Vagina (tissue), 2 donors: ENCODE measurements at regions not wholly inside any gene's neighbourhood (a gene's known extent, or its start where the extent isn't known, plus 50 kb on each side); places are given as distances from the start of the nearest gene placed in this dataset.

Experiments
- POLR2A ChIP-seq, 2 donors: fragments of 450-650 bp; IDR thresholded peaks; one replicate each; pipeline ENCODE4 v1.6.1; 2017; ENCODE audit warnings: antibody characterized with exemption in 2 of 2, mild to moderate bottlenecking in 2 of 2, moderate library complexity in 2 of 2
- TF ChIP-seq, protein P1 (sequence below), 3 experiments: fragments of 450-650 bp in 2 of 3; fragments of 200-600 bp in 1 of 3; sonication (generic) in 1 of 3; IDR thresholded peaks; one replicate each; pipeline ENCODE4 v1.5.1; 2017 to 2019; ENCODE audit warnings: antibody characterized with exemption in 3 of 3, mild to moderate bottlenecking in 2 of 3, moderate library complexity in 2 of 3

DNA sequence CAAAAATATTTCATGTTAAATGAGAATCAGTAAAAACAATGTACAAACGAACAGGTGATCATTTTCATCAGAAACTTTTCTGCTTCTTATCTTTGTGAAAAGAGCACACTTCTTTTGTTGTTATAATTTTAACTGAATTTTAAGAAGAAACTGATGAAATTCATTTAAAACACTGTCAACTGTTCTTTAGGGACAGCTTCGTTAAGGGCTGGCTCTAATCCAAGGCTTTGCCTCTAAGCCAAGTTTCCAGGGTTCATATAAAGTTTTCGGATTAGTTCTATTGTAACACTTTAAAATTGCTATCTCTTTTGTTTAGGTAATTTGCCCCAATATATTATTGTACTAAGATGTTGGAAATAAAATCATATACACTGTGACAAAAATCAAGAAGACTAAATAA lies 559.2 kb downstream of the TUSC1 start:
- TF ChIP-seq, protein P1, sequence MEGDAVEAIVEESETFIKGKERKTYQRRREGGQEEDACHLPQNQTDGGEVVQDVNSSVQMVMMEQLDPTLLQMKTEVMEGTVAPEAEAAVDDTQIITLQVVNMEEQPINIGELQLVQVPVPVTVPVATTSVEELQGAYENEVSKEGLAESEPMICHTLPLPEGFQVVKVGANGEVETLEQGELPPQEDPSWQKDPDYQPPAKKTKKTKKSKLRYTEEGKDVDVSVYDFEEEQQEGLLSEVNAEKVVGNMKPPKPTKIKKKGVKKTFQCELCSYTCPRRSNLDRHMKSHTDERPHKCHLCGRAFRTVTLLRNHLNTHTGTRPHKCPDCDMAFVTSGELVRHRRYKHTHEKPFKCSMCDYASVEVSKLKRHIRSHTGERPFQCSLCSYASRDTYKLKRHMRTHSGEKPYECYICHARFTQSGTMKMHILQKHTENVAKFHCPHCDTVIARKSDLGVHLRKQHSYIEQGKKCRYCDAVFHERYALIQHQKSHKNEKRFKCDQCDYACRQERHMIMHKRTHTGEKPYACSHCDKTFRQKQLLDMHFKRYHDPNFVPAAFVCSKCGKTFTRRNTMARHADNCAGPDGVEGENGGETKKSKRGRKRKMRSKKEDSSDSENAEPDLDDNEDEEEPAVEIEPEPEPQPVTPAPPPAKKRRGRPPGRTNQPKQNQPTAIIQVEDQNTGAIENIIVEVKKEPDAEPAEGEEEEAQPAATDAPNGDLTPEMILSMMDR (IDR thresholded peaks at IDR 0.05) = no peak
- TF ChIP-seq POLR2A (IDR thresholded peaks at IDR 0.05) = no peak
